ENCODE measurements at regions not wholly inside any gene's neighbourhood (a gene's known extent, or its start where the extent isn't known, plus 50 kb on each side); places are given as distances from the start of the nearest gene placed in this dataset.

- no peaks in the 10 kb centered on the region for H3K36me3 ChIP-seq
- H3K4me3 ChIP-seq (ENCODE audit: low read depth in 1 of 2, low read length in 1 of 2), result peak overlapping the region; percentile 86 to 90
- TF ChIP-seq CTCF (IDR thresholded peaks at IDR 0.05), result no peak
- H3K27me3 ChIP-seq, result no peaks in the 10 kb centered on the region
- peak overlapping the region; percentile 91 for H3K27ac ChIP-seq
- peaks cover 44 to 45% of the 10 kb centered on the region in 2 experiments for H3K4me1 ChIP-seq (ENCODE audit: control insufficient read depth in 1 of 2, insufficient read depth in 1 of 2, low read depth in 1 of 2, low read length in 1 of 2)
- H3K9me3 ChIP-seq, result no peaks in the 10 kb centered on the region
Observed at GRCh38 chr17:77371888-77372443, 231.2 kb downstream of the SEC14L1 start.

GRCh38 chr17:77372444-77373298, 231.9 kb downstream of the SEC14L1 start:
- no peaks in the 10 kb centered on the region for H3K27me3 ChIP-seq
- no peaks in the 10 kb centered on the region for H3K36me3 ChIP-seq
- no peaks in the 10 kb centered on the region for H3K9me3 ChIP-seq
- peaks cover 44 to 45% of the 10 kb centered on the region in 2 experiments for H3K4me1 ChIP-seq (ENCODE audit: control insufficient read depth in 1 of 2, insufficient read depth in 1 of 2, low read depth in 1 of 2, low read length in 1 of 2)
- peak overlapping the region; percentile 91 for H3K27ac ChIP-seq
- peak; percentile 40 for TF ChIP-seq CTCF (IDR thresholded peaks at IDR 0.05)
- peak overlapping the region; percentile 86 to 90 for H3K4me3 ChIP-seq (ENCODE audit: low read depth in 1 of 2, low read length in 1 of 2)

- Histone ChIP-seq H3K27ac (peak overlapping the region; percentile 91), H3K9me3 (no peaks in the 10 kb centered on the region), H3K4me3 (ENCODE audit: low read depth in 1 of 2, low read length in 1 of 2) (peak overlapping the region; percentile 86 to 90), H3K4me1 (ENCODE audit: control insufficient read depth in 1 of 2, insufficient read depth in 1 of 2, low read depth in 1 of 2, low read length in 1 of 2) (peaks cover 44 to 45% of the 10 kb centered on the region in 2 experiments), H3K27me3 (no peaks in the 10 kb centered on the region), H3K36me3 (no peaks in the 10 kb centered on the region)
- peak; percentile 7 for TF ChIP-seq CTCF (IDR thresholded peaks at IDR 0.05)
Observed at GRCh38 chr17:77373299-77374169, 232.8 kb downstream of the SEC14L1 start.

- Histone ChIP-seq H3K36me3 (no peaks in the 10 kb centered on the region), H3K4me1 (ENCODE audit: control insufficient read depth in 1 of 2, insufficient read depth in 1 of 2, low read depth in 1 of 2, low read length in 1 of 2) (peaks cover 44 to 45% of the 10 kb centered on the region in 2 experiments), H3K27me3 (no peaks in the 10 kb centered on the region), H3K4me3 (ENCODE audit: low read depth in 1 of 2, low read length in 1 of 2) (peak overlapping the region; percentile 86 to 90), H3K9me3 (no peaks in the 10 kb centered on the region), H3K27ac (peak overlapping the region; percentile 91)
- peak; percentile 34 for TF ChIP-seq CTCF (IDR thresholded peaks at IDR 0.05)
Observed at GRCh38 chr17:77374170-77374936, 233.6 kb downstream of the SEC14L1 start.

Data from neutrophil (primary cell).